ENCODE measurements at regions not wholly inside any gene's neighbourhood (a gene's known extent, or its start where the extent isn't known, plus 50 kb on each side); places are given as distances from the start of the nearest gene placed in this dataset.

DNA sequence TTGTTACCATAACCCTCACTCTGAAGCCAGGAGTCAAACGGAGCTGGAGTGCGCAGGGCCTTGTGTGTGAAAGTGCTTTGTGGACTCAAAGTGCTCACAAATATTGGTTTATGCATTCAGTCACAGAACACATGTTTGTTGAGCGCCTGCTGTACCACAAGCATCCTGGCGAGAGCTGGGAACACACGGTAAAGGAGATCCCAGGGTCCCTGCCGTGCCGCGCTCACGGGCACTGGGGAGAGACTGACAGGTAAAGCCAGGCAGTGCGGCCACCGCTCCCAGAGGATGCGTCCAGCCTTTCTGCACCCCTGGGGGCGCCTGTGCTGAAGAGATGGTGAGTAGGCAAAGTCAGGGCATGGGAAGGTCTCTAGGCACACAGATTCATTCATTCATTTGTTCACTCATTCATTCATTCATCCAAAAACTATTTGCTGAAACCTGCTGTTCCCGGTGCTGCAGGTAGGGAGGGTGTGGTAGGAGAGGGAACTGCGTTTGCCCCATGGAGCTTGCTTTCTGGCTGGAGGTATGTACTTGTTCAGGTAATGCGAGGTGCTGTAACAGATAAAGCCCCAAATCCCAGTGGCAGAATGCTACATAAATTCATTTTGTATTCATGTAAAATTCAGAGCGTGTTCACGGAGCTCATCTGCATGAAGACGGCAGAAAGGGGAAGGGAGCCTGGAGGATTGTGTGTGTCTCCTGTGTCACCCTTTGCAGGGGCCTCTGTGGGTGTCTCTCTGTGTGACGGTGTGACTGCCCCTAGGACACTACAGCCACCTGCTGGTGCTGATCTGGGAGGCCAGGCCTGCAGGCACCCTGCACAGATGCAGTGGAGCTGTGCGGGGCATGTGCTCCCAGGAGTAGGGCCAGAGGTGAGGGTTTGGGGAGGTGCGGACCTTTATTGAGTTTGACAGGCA lies 167.0 kb upstream of the B3GAT1 start (continued):
- TF ChIP-seq, protein P1, sequence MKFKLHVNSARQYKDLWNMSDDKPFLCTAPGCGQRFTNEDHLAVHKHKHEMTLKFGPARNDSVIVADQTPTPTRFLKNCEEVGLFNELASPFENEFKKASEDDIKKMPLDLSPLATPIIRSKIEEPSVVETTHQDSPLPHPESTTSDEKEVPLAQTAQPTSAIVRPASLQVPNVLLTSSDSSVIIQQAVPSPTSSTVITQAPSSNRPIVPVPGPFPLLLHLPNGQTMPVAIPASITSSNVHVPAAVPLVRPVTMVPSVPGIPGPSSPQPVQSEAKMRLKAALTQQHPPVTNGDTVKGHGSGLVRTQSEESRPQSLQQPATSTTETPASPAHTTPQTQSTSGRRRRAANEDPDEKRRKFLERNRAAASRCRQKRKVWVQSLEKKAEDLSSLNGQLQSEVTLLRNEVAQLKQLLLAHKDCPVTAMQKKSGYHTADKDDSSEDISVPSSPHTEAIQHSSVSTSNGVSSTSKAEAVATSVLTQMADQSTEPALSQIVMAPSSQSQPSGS (IDR thresholded peaks at IDR 0.05; ENCODE audit: low read length), result no peak
- peak; percentile 13 to 33; a peak in 3 of 4 replicates for TF ChIP-seq RAD21 (IDR thresholded peaks at IDR 0.05 in 1 of 2, conservative IDR thresholded peaks at IDR 0.05 in 1 of 2; ENCODE audit: low read depth in 2 of 2, low read length in 2 of 2)
- TF ChIP-seq JUND (IDR thresholded peaks at IDR 0.05; ENCODE audit: low read length), result no peak
